Stimulated activated CD4-positive, alpha-beta T cell treated with anti-CD3 and anti-CD28 coated beads, TNF-alpha, amount 100 ng/mL, for 1 hour (primary cell): ENCODE measurements at regions not wholly inside any gene's neighbourhood (a gene's known extent, or its start where the extent isn't known, plus 50 kb on each side); places are given as distances from the start of the nearest gene placed in this dataset.
A peak's percentile ranks its signal among the peaks of the same experiment; 100 is the strongest.
"Not testable (repeated sequence)": the region's sequence is repeated elsewhere in the genome, so short reads cannot be mapped to it uniquely, and the experiment has no call there.

Experiments used
- DNase-seq, 3 donors: peaks; one replicate each; pipeline ENCODE4 v3.0.0-alpha.2; 2020; ENCODE audit warnings: low read depth in 3 of 3, low spot score in 1 of 3

DNA sequence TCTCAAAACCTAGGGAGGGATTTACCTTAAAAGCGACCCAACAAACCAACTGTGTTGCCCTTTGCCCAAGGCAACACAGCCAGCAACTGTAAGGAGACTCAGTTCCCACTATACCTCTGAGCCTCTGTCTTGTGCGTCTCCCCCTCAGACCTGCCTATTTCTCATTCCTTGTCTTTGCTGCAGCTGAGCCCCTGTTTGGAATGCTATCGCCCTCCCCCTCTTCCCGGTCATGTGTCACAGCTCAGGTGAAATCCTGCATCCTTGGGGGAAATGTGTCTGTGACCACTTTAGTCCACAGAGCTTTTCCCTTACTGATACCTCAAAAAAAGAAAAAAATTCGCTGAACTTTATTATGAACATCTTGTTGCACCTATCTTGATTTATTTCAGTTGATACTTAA is 52.0 kb upstream of the LRIG1 start:
- no peak for DNase-seq

DNA sequence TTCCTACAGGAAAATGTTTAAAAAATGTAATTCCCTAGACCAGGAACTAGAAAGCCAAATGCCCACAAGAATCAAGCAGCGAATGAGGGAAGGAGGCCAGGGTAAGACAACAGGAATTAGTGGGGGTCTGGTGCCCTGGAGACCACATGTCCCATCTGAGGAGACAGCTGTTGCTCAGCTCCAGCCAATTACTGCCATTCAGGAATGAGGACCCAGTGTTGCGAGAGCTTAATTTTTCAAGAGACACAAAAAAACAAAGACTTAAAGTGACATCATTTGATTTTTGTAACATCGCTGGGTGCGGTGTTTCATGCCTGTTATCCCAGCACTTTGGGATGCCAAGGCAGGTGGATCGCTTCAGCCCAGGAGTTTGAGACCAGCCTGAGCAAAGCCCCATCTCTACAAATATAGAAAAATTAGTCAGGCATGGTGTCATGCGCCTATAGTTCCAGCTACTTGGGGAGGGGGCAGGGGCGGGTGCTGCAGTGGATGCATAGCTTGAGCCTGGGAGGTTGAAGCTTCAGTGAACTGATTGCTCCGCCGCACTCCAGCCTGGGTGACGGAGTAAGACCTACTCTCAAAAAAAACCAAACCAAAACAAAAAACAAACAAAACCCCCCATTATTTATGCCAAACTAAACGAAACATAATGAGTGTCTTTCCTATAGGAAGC is 52.8 kb upstream of the LRIG1 start:
- no peak for DNase-seq

DNA sequence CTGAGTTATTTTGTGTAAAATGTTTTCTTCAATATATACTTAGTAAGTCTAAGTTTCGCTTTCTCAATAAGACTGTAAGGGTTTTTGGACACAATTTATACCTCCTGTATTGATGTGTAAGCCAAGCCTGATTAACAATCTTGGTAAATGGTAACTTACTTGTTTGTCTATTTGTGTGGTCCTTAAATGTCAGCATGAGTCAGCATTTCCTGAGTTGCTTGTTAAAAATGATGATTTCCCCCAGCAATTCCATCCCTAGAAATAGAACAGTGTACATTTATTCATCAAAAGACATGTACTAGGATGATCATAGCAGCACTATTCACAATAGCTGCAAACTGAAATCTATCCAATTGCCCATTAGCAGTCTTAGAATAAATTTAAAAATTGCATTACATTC is 53.4 kb upstream of the LRIG1 start:
- no peak for DNase-seq

DNA sequence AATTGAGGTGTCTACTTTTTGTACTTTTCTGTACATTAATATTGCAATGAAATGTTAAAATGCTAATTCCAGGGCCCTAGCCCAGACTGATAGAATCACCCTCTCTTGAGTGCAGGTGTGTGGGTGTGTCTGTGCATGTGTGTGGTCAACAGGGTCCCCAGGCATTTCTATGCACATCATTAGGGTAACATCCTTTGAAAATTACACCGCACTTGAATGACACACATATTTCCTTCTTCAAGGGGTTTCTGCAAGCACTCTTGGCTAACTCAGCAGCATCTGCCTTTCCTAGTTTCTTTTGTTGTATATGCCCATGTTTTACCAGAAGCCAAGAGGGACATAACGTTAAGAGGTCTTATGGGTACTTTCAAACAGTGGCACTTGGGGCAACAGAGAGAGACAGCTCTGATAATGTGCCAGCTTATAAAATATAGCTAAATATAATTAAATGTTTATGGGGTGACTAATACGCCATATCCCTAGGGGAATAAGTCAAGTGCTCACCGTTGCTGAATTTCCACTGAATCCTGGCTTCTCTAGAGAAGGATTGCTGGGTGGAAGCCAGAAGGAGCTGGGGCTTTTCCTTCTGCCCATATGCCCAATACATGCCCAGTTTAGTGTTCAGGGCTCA is 54.5 kb upstream of the LRIG1 start:
- no peak for DNase-seq

DNA sequence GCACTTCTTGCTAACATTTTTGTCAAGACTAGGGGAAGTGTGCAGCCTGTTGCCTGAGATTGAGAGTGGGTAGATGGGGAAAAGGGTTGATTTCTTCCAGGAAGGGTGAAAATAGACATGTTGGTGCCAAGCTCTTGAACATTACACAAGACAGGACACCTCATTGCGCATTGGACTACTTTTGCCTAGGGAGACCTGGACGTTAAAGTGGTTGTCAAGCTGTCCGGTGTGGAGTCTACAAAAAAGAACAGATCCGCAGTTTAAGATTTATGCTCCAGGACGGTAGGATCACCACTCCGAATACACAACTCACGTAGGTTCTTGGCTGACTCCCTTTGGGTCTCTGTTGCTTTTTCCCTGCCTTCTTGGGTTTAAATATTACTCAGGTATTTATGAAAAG is 56.3 kb upstream of the LRIG1 start:
- no peak for DNase-seq

DNA sequence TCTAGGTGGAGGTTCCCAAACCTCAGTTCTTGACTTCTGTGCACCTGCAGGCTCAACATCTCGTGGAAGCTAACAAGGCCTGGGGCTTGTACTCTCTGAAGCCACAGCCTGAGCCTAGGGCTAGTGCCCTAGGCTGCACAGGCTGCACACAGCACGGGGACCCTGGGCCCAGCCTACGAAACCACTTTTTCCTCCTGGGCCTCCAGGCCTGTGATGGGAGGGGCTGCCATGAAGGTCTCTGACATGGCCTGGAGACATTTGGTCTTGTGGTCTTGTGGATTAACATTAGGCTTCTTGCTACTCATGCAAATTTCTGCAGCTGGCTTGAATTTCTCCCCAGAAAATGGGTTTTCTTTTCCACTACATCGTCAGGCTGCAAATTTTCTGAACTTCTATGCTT is 59.1 kb upstream of the LRIG1 start:
- not testable (repeated sequence) for DNase-seq

DNA sequence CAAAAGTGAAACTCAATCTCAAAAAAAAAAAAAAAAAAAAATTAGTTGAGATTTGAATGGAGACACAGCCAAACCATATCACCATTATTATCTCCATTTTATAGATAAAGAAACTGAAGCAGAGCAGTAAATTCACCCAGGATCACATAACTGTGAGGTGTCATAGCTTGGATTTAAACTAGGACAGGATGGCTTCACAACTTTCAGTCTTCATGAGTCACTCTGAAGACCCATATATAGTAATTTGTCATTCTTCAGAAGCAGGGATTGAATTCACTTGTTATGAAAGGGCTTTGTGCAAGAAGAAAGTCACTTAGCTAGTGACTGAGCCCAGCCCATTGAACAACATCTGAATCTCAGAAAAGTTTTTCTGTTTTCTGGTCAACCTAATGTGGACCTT is 60.5 kb upstream of the LRIG1 start:
- DNase-seq, result no peak

DNA sequence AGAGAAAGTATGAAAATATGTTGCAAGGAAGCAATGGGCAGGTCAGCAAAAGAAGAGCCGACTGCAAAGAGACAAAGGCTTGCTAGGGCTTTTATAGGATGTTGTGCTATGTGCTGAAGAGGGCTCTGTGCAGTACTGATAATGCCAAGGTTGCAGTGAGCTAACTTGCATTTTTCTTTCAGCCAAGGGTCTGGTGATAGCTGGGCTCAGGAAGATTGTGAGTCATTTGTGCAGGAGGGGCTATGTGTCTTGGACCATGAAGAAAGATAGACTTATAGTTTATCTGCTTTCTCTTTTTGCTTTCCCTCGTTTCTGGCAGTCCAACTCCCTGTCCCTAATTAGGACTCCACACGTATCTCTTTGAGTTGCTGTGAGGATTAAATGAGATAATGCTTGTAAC is 64.5 kb upstream of the LRIG1 start:
- DNase-seq, result no peak

DNA sequence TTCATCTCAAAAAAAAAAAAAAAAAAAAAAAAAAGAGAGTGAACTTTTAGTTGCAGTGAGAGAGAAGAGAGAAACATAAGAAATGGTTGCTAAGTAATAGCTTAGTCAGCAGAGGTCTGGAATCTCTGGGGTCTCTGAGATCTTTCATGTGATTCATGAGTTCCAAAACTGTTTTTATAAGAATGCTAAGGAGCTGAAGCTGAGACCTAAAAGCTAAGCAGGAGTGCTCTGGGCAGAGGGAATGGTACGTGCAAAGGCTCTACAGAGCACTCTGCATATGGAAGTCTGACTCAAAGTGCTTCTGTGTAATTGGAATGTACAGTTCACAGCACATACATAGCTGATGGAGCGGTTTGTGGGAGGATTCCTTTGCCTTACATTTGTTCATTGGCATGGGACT is 66.3 kb upstream of the LRIG1 start:
- DNase-seq, result no peak

DNA sequence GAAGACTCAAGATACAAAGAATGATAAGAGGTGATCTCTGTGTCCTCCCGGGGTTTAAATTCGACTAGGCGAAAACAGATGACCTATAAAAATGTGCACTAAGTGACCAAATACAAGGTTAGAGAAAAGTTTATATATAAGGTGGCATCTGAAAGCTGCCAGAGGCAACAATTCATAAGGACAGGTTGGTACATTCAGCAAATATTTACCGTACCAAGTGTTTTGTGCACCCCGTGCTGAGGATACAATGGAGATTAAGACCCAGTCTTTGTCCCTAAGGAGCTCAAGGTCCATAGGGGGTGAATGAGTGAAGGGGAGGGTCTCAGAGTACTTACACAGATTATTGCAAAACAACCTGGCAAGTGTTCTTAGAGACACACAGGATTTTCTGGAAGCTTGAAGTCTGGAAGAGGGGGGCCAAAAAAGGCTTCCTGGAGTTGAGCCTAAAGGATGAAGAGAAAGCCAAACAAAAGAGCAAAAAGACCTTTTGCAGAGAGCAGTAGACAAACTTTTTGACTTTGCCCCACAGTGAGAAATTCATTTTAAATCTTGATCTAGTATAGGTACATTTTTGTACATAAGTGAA is 71.4 kb upstream of the LRIG1 start:
- DNase-seq, result no peak

DNA sequence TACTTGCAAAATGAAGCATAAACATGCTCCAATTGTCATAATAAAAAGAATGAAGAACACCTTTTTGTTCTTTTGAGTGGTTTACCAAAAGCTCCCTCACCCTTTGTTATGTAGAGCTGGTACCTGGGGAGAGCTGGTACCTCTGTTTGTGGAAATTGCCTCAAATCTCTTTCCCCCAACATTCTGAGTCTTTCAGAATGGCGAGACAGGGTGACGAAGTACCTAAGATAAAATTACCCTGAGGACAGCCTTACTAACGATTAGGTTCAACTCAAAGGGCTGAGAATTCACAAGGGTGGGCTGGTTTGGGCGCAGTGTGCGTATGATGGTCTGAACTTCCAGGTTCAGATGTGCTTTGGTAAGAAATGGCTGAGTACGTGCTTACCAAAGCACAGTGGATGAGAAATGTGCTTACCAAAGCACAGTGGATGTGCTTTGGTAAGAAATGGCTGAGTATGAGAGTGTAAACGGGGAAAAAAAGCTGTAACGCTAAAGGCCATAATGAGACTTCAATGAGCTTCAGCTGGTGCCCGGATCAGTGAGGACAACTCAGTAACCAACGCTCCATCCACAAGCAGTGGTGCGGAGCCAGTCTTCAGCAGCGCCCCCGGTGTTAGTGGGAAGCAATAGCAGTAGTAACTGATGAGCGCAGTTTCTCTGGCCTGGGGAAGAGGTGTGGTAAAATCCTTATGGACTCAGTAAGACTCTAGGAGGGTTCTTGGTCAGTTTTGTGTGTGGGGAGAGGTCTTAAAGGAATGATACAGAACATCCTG is 72.3 kb upstream of the LRIG1 start:
- no peak for DNase-seq

DNA sequence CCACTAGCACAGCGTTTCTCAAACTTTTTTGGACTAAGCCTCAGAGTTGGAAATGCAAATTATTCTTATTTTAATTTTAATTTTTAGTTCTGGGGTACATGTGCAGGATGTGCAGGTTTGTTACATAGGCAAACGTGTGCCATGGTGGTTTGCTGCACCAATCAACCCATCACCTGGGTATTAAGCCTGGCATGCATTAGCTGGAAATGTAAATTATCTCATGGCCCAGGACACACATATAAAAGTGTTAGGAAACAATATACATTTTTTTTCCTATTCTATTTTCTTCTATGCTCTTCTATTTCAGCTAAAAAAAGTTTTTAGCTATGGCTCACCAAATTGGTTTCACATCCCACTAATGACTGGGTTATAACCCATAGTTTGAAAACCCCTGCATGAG is 73.3 kb upstream of the LRIG1 start:
- DNase-seq, result no peak

DNA sequence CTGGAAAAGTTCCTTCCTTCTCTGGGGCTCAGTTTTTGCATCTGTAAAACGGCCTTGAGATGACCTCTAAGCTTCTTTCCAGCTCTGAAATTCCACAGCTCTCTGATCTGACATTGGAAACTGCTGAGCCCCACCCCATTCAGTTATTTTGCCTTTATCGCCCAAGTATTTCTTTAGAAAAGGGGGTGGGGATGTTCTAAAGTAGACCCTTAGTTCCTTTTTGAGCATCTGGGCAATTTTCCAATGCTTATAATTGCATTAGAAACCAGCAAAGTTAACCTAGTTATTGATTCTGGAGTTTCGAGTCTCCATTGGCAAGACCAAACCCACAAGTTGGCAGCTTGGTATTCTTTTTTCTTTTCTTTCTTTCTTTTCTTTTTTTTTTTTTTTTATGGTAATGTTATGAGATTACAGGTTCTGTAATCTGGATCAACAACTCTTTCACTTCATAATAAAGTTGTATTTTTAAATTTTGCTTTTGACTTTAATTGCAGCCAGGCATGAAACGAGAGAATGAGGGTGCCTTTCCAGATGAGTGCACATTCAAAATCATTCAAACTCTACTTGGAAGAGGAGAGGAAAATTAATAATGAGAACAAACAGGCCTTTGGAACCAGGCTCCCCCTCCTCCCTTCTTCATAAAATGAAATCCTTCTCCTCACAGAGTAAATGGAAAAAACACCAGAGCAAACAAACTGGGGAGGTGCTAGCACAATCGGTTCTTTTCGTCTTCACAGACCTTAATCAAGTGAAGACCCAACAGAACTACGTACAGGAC is 76.8 kb upstream of the LRIG1 start:
- DNase-seq, result no peak

DNA sequence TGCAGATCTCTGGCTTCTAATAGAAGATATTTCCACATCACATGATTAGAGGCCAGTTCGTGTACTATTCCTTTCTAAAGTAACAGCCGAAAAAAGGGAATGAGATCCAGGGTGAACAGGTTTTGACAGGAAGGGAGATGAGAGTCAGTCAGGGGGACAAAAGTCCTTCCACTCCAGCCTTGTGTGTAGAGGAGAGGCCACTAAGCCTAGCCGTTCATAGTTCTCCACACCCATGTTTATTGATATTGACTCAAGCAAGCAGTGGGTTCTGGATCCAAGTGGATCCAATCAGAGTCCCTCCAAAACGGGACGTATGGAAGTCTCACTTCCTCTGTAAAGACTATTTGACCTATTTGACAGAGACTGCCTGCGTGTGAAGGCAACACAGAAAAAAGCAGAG is 80.4 kb upstream of the LRIG1 start:
- DNase-seq, result no peak

DNA sequence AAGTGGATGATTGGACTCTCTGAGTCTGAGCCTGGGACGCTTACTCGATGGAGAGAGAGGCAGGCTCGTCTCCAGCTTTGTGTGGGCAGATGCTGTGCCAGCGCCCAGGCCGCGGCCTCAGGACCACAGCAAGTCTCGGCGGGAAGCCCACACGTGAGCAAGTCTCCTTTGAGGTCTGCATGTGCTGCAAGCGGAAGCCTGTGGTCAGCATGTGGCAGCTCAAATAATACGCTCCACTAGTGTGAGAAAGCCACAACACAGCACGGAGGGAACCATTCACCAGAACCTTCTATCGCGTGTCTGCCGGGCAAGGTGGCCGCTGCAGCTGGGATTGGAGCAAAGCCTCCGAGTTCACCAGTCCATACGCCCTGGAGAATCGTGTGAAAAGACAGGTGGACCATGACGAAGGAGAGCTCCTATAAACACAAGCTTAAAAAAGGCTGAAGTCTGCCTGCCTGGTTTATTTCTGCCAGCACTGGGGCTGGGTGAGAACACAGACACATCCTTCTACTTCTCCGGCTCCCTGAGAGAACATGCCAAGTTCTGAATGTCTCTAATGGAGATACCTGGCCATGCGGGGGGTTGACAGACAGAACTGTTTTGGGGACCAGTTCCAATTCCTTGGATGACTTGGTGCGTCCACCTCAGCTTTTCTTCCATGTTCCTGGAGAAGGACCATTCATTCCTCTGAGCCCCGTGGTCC is 82.0 kb upstream of the LRIG1 start:
- DNase-seq, result peak in 2 of 3 donors; percentile 2 to 5

DNA sequence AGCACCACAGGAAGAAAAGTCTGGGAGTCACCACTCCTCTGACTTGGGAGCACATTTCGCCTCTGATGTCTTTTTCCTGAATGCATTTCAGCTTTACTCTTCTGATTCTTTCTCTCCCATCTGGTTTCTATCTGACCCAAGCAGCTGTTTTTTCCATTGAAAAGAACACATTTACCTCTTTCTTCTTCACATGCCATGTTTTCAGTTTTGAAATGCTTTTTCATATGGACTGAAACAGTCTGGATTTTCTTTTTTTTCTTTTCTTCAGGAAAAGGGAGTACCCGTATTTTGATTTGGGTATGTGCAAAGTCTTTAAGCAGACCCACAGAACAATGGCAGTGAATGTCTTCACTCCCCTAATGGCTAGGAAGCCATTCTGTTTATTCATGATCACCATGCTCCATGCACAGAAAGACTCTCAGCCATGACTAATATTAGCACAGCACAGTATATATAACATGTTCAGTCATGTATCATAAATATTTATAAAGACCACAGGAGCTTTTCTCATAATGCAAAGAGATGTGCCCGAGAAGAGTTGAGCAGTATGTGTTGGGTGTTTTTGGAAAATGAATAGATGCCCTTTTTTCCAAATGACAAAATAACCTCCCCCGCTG is 82.7 kb upstream of the LRIG1 start:
- no peak for DNase-seq

DNA sequence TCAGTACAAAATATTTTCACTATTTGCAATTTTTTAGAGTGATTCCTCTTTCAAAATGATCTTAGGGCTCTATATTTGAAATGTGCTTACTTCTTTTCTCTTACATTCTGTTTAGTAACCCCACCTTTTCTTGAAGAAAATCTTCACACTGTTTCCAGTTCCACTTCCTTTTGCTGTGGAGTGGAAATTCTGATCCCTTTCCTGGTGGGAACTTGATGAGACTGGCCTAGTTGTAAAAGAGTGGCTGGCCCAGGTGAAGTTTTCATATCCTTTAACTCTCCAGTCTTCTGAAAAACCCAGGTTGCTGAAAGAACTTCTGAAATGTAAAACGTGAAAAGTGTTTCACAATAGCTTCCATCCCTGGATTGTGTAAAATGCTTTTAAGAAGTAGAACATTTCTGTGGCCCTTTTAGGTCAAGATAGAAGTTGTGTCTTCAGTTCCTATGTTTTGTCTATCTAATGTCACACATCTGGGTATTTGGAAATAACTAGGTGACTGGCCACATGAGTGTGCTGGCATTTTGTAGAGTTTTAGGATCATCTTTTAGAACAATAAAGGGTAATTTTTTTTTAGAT is 84.8 kb upstream of the LRIG1 start:
- no peak for DNase-seq

DNA sequence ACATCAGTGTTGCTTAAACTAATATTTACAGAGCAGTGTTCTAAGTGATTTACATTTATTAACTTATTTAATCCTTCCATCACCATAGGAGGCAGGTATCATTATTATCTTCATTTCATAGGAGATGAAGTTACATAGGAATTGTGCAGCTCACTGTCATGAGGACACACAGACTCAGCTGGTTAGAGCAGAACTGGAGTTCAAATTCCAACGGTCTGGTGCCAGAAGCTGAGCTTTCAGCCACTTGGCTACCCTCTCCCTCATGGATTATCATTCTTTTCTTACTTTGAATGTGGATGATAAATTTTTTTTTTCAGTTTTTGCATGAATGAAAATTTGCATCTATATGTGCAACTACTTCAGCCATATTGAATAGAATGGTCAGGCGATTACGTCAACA is 86.0 kb upstream of the LRIG1 start:
- no peak for DNase-seq

DNA sequence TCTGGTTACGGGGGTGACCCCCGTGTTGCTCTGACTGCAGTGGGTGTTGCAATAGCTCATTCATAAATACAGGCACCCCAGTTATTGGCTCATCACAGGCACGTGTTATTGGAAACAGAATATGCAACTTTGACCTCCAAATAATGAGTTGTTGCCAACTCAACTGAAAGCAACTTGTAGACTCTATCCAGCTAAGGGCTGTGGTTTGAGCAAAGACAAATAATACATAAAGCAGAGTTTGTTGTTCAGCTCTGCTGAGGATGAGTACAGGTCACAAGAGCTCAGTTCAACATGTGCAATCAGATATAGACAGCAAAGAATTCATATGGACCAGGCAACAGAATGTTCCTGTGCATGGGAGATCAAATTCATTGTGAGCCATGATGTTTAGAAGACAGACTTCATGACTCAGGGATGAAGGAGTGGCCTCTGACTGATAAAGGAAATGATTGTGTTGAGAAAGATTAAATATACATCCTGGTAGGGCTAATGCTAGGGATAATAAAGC is 87.6 kb upstream of the LRIG1 start:
- DNase-seq, result no peak
